Loucy (cell line): ENCODE measurements at regions not wholly inside any gene's neighbourhood (a gene's known extent, or its start where the extent isn't known, plus 50 kb on each side); places are given as distances from the start of the nearest gene placed in this dataset.
"Not testable (repeated sequence)": the region's sequence is repeated elsewhere in the genome, so short reads cannot be mapped to it uniquely, and the experiment has no call there.

Source experiments
- H2AFZ ChIP-seq: fragments of 200-600 bp; sonication (generic); 2 replicates; pipeline ENCODE4 v1.6.0; 2016; ENCODE audit warnings: antibody characterized with exemption, mild to moderate bottlenecking, low read length, moderate library complexity
- H3F3A ChIP-seq: fragments of 200-600 bp; 2 replicates; pipeline ENCODE4 v1.6.0; 2016; ENCODE audit warnings: antibody characterized with exemption, low read depth, mild to moderate bottlenecking
- H3K27me3 ChIP-seq: fragments of 200-600 bp; sonication (generic); 2 replicates; pipeline ENCODE4 v1.6.1; 2014; ENCODE audit warnings: low read length, mild to moderate bottlenecking; ENCODE audit not compliant: insufficient read depth, poor library complexity, severe bottlenecking
- H3K36me3 ChIP-seq: fragments of 200-600 bp; sonication (generic); 2 replicates; pipeline ENCODE4 v1.6.1; 2016; ENCODE audit warnings: low read length; ENCODE audit not compliant: insufficient read depth
- H3K4me1 ChIP-seq: fragments of 200-600 bp; sonication (generic); 2 replicates; pipeline ENCODE4 v1.5.1; 2014; ENCODE audit warnings: low read length, mild to moderate bottlenecking; ENCODE audit not compliant: insufficient read depth, poor library complexity, severe bottlenecking
- H3K4me2 ChIP-seq: fragments of 200-600 bp; sonication (generic); 2 replicates; pipeline ENCODE4 v1.6.0; 2014; ENCODE audit warnings: antibody characterized with exemption, low read length, low read depth, mild to moderate bottlenecking; ENCODE audit not compliant: poor library complexity, severe bottlenecking
- H3K4me3 ChIP-seq: fragments of 200-600 bp; sonication (generic); 2 replicates; pipeline ENCODE4 v1.5.1; 2014; ENCODE audit warnings: low read length, mild to moderate bottlenecking, mixed read lengths; ENCODE audit not compliant: poor library complexity, severe bottlenecking
- H3K79me2 ChIP-seq: fragments of 200-600 bp; sonication (generic); 2 replicates; pipeline ENCODE4 v1.6.1; 2014; ENCODE audit warnings: low read length; ENCODE audit not compliant: insufficient read depth
- H3K9ac ChIP-seq: fragments of 200-600 bp; sonication (generic); 2 replicates; pipeline ENCODE4 v1.6.0; 2014; ENCODE audit warnings: mild to moderate bottlenecking, low read depth, low read length, moderate library complexity; ENCODE audit not compliant: poor library complexity, severe bottlenecking
- H3K9me2 ChIP-seq: fragments of 200-600 bp; sonication (generic); replicated peaks from 2 replicates; pipeline ENCODE4 v1.6.1; 2016; ENCODE audit warnings: low read depth, low read length, mixed read lengths
- H3K9me3 ChIP-seq: fragments of 200-600 bp; sonication (generic); 2 replicates; pipeline ENCODE4 v1.6.1; 2014; ENCODE audit warnings: mild to moderate bottlenecking, antibody characterized with exemption, low read length, low read depth; ENCODE audit not compliant: insufficient read depth
- H4K20me1 ChIP-seq: fragments of 200-600 bp; sonication (generic); 2 replicates; pipeline ENCODE4 v1.6.0; 2014; ENCODE audit warnings: antibody characterized with exemption, low read length, mild to moderate bottlenecking; ENCODE audit not compliant: insufficient read depth, poor library complexity, severe bottlenecking
- CTCF ChIP-seq: fragments of 200-600 bp; sonication (generic); conservative IDR thresholded peaks from 2 replicates; pipeline ENCODE4 v1.5.1; 2014; ENCODE audit warnings: mild to moderate bottlenecking, antibody characterized with exemption, low read length
- EZH2phosphoT487 ChIP-seq: fragments of 200-600 bp; IDR thresholded peaks from 2 replicates; pipeline ENCODE4 v1.6.1; 2018; ENCODE audit warnings: antibody characterized with exemption, mild to moderate bottlenecking, moderate library complexity, borderline replicate concordance

- no peaks in the 10 kb centered on the region for H4K20me1 ChIP-seq
- H3K4me1 ChIP-seq: no peaks in the 10 kb centered on the region
- H3K79me2 ChIP-seq: no peaks in the 10 kb centered on the region
- H3K4me3 ChIP-seq: no peak overlapping the region
- TF ChIP-seq CTCF: no peak
- TF ChIP-seq EZH2phosphoT487: no peak
- no peaks in the 10 kb centered on the region; the same call in 1 of the 2 replicates for H3K9me2 ChIP-seq
- H3F3A ChIP-seq: no peaks in the 10 kb centered on the region
- H3K27me3 ChIP-seq: no peaks in the 10 kb centered on the region
- H3K9ac ChIP-seq: no peak overlapping the region
- H3K4me2 ChIP-seq: no peak overlapping the region
- no peaks in the 10 kb centered on the region for H3K36me3 ChIP-seq
- no peak overlapping the region for H2AFZ ChIP-seq
- H3K9me3 ChIP-seq: no peaks in the 10 kb centered on the region
Observed at GRCh38 chr7:115177823-115178222, 255.9 kb downstream of the MDFIC start.

GRCh38 chr7:115177103-115177502, 255.2 kb downstream of the MDFIC start:
- no peaks in the 10 kb centered on the region; the same call in 1 of the 2 replicates for H3K9me2 ChIP-seq
- no peaks in the 10 kb centered on the region for H3K9me3 ChIP-seq
- H3F3A ChIP-seq: no peaks in the 10 kb centered on the region
- no peaks in the 10 kb centered on the region for H4K20me1 ChIP-seq
- TF ChIP-seq EZH2phosphoT487 (no peak), CTCF (no peak)
- H3K36me3 ChIP-seq: no peaks in the 10 kb centered on the region
- H3K27me3 ChIP-seq: no peaks in the 10 kb centered on the region
- H3K4me2 ChIP-seq: no peak overlapping the region
- no peaks in the 10 kb centered on the region for H3K4me1 ChIP-seq
- no peak overlapping the region for H2AFZ ChIP-seq
- no peaks in the 10 kb centered on the region for H3K79me2 ChIP-seq
- H3K4me3 ChIP-seq: no peak overlapping the region
- H3K9ac ChIP-seq: no peak overlapping the region

- H3K9me3 ChIP-seq, H3K9me2 ChIP-seq, H3K79me2 ChIP-seq, H3K36me3 ChIP-seq, H3K4me2 ChIP-seq, H3K9ac ChIP-seq, H3K4me3 ChIP-seq, H3K4me1 ChIP-seq, H4K20me1 ChIP-seq, H2AFZ ChIP-seq, H3F3A ChIP-seq, H3K27me3 ChIP-seq: not testable (repeated sequence)
Observed at GRCh38 chr7:115172397-115172796, 250.5 kb downstream of the MDFIC start.

- no peak overlapping the region for H2AFZ ChIP-seq
- H3K9me2 ChIP-seq: no peaks in the 10 kb centered on the region
- H3K9me3 ChIP-seq: no peaks in the 10 kb centered on the region
- no peaks in the 10 kb centered on the region for H3K4me1 ChIP-seq
- no peaks in the 10 kb centered on the region for H3K27me3 ChIP-seq
- no peaks in the 10 kb centered on the region for H3F3A ChIP-seq
- no peak overlapping the region for H3K4me2 ChIP-seq
- no peaks in the 10 kb centered on the region for H3K36me3 ChIP-seq
- H3K79me2 ChIP-seq: no peaks in the 10 kb centered on the region
- H4K20me1 ChIP-seq: no peaks in the 10 kb centered on the region
- H3K9ac ChIP-seq: no peak overlapping the region
- H3K4me3 ChIP-seq: no peak overlapping the region
- TF ChIP-seq EZH2phosphoT487 (no peak), CTCF (no peak)
Observed at GRCh38 chr7:115153769-115154477, 232.0 kb downstream of the MDFIC start.
